ENCODE measurements at regions not wholly inside any gene's neighbourhood (a gene's known extent, or its start where the extent isn't known, plus 50 kb on each side); places are given as distances from the start of the nearest gene placed in this dataset.
"Not testable (repeated sequence)": the region's sequence is repeated elsewhere in the genome, so short reads cannot be mapped to it uniquely, and the experiment has no call there.

GRCh38 chr3:18208856-18209255 is 216.3 kb downstream of the SATB1 start:
- no peak overlapping the region for H3K4me2 ChIP-seq (ENCODE audit: low read length, poor library complexity, severe bottlenecking)
- no peak for DNase-seq
- no peak overlapping the region for H2BK12ac ChIP-seq (ENCODE audit: low read length in 2 of 2)
- no peak overlapping the region for H3K27ac ChIP-seq (ENCODE audit: low read length, poor library complexity, severe bottlenecking)
- H4K91ac ChIP-seq (ENCODE audit: low read length) = no peak overlapping the region
- H3K18ac ChIP-seq (ENCODE audit: low read depth in 1 of 2, low read length in 2 of 2) = no peak overlapping the region
- H3K4me1 ChIP-seq (ENCODE audit: control insufficient read depth, insufficient read depth, low read depth, low read length) = no peaks in the 10 kb centered on the region
- H3K27me3 ChIP-seq (ENCODE audit: control insufficient read depth in 1 of 2, insufficient read depth in 1 of 2, low read length in 2 of 2) = no peaks in the 10 kb centered on the region
- no peak overlapping the region for H2BK5ac ChIP-seq (ENCODE audit: low read depth, low read length, poor library complexity, severe bottlenecking)
- H2BK120ac ChIP-seq (ENCODE audit: low read depth, low read length) = no peak overlapping the region
- 79% methylated on average over 3 of the region's 3 CpGs for WGBS
- no peaks in the 10 kb centered on the region for H3K9me3 ChIP-seq (ENCODE audit: control insufficient read depth, low read length)
- no peaks in the 10 kb centered on the region for H3K36me3 ChIP-seq (ENCODE audit: control insufficient read depth in 1 of 2, insufficient read depth in 2 of 2, low read depth in 1 of 2, low read length in 2 of 2)
- no peak overlapping the region for H3K23ac ChIP-seq (ENCODE audit: low read length in 2 of 2)
- H4K8ac ChIP-seq (ENCODE audit: low read length) = no peak overlapping the region
- H2AFZ ChIP-seq (ENCODE audit: low read depth, low read length) = no peak overlapping the region
- no peak overlapping the region for H3K9ac ChIP-seq (ENCODE audit: low read length)
- no peak overlapping the region for H3K14ac ChIP-seq (ENCODE audit: low read length in 2 of 2)
- H2AK5ac ChIP-seq (ENCODE audit: low read length, severe bottlenecking) = no peak overlapping the region
- H3K4me3 ChIP-seq (ENCODE audit: insufficient read depth in 1 of 2, low read depth in 1 of 2, low read length in 2 of 2) = no peak overlapping the region
- H2BK15ac ChIP-seq (ENCODE audit: low read depth, poor library complexity, severe bottlenecking) = no peak overlapping the region
- H3K79me1 ChIP-seq (replicated peaks; ENCODE audit: low read length, poor library complexity, severe bottlenecking) = no peaks in the 10 kb centered on the region
- no peak overlapping the region for H3K4ac ChIP-seq (ENCODE audit: low read depth in 1 of 2, low read length in 2 of 2)

GRCh38 chr3:18208091-18208490 is 217.0 kb downstream of the SATB1 start:
- 65% methylated on average over 2 of the region's 2 CpGs for WGBS
- Histone ChIP-seq H3K14ac (ENCODE audit: low read length in 2 of 2) (no peak overlapping the region), H3K9me3 (ENCODE audit: control insufficient read depth, low read length) (no peaks in the 10 kb centered on the region), H2AFZ (ENCODE audit: low read depth, low read length) (no peak overlapping the region), H3K4ac (ENCODE audit: low read depth in 1 of 2, low read length in 2 of 2) (no peak overlapping the region), H2BK120ac (ENCODE audit: low read depth, low read length) (no peak overlapping the region), H3K4me2 (ENCODE audit: low read length, poor library complexity, severe bottlenecking) (no peak overlapping the region), H3K27me3 (ENCODE audit: control insufficient read depth in 1 of 2, insufficient read depth in 1 of 2, low read length in 2 of 2) (no peaks in the 10 kb centered on the region), H3K79me1 (replicated peaks; ENCODE audit: low read length, poor library complexity, severe bottlenecking) (no peaks in the 10 kb centered on the region), H4K8ac (ENCODE audit: low read length) (no peak overlapping the region), H3K36me3 (ENCODE audit: control insufficient read depth in 1 of 2, insufficient read depth in 2 of 2, low read depth in 1 of 2, low read length in 2 of 2) (no peaks in the 10 kb centered on the region), H2BK15ac (ENCODE audit: low read depth, poor library complexity, severe bottlenecking) (no peak overlapping the region), H3K18ac (ENCODE audit: low read depth in 1 of 2, low read length in 2 of 2) (no peak overlapping the region), H3K4me3 (ENCODE audit: insufficient read depth in 1 of 2, low read depth in 1 of 2, low read length in 2 of 2) (no peak overlapping the region), H3K23ac (ENCODE audit: low read length in 2 of 2) (no peak overlapping the region), H3K9ac (ENCODE audit: low read length) (no peak overlapping the region), H3K4me1 (ENCODE audit: control insufficient read depth, insufficient read depth, low read depth, low read length) (no peaks in the 10 kb centered on the region), H2BK5ac (ENCODE audit: low read depth, low read length, poor library complexity, severe bottlenecking) (no peak overlapping the region), H4K91ac (ENCODE audit: low read length) (no peak overlapping the region), H2BK12ac (ENCODE audit: low read length in 2 of 2) (no peak overlapping the region), H3K27ac (ENCODE audit: low read length, poor library complexity, severe bottlenecking) (no peak overlapping the region), H2AK5ac (ENCODE audit: low read length, severe bottlenecking) (no peak overlapping the region)
- DNase-seq = no peak

GRCh38 chr3:18207226-18207625 is 217.9 kb downstream of the SATB1 start:
- Histone ChIP-seq H2BK5ac (ENCODE audit: low read depth, low read length, poor library complexity, severe bottlenecking) (no peak overlapping the region), H3K4ac (ENCODE audit: low read depth in 1 of 2, low read length in 2 of 2) (no peak overlapping the region), H4K8ac (ENCODE audit: low read length) (no peak overlapping the region), H3K9ac (ENCODE audit: low read length) (no peak overlapping the region), H3K4me1 (ENCODE audit: control insufficient read depth, insufficient read depth, low read depth, low read length) (no peaks in the 10 kb centered on the region), H3K79me1 (replicated peaks; ENCODE audit: low read length, poor library complexity, severe bottlenecking) (no peaks in the 10 kb centered on the region), H3K4me3 (ENCODE audit: insufficient read depth in 1 of 2, low read depth in 1 of 2, low read length in 2 of 2) (no peak overlapping the region), H4K91ac (ENCODE audit: low read length) (no peak overlapping the region), H3K27ac (ENCODE audit: low read length, poor library complexity, severe bottlenecking) (no peak overlapping the region), H3K18ac (ENCODE audit: low read depth in 1 of 2, low read length in 2 of 2) (no peak overlapping the region), H3K4me2 (ENCODE audit: low read length, poor library complexity, severe bottlenecking) (no peak overlapping the region), H2BK120ac (ENCODE audit: low read depth, low read length) (no peak overlapping the region), H2BK12ac (ENCODE audit: low read length in 2 of 2) (no peak overlapping the region), H2AFZ (ENCODE audit: low read depth, low read length) (no peak overlapping the region), H3K36me3 (ENCODE audit: control insufficient read depth in 1 of 2, insufficient read depth in 2 of 2, low read depth in 1 of 2, low read length in 2 of 2) (no peaks in the 10 kb centered on the region), H3K9me3 (ENCODE audit: control insufficient read depth, low read length) (no peaks in the 10 kb centered on the region), H3K14ac (ENCODE audit: low read length in 2 of 2) (no peak overlapping the region), H3K23ac (ENCODE audit: low read length in 2 of 2) (no peak overlapping the region), H2AK5ac (ENCODE audit: low read length, severe bottlenecking) (no peak overlapping the region), H2BK15ac (ENCODE audit: low read depth, poor library complexity, severe bottlenecking) (no peak overlapping the region), H3K27me3 (ENCODE audit: control insufficient read depth in 1 of 2, insufficient read depth in 1 of 2, low read length in 2 of 2) (no peaks in the 10 kb centered on the region)
- WGBS = 97% methylated on average over 3 of the region's 3 CpGs
- DNase-seq = no peak

GRCh38 chr3:18205701-18206100 is 219.4 kb downstream of the SATB1 start:
- H3K9me3 ChIP-seq (ENCODE audit: control insufficient read depth, low read length); H2BK5ac ChIP-seq (ENCODE audit: low read depth, low read length, poor library complexity, severe bottlenecking); H2BK12ac ChIP-seq (ENCODE audit: low read length in 2 of 2); H3K27ac ChIP-seq (ENCODE audit: low read length, poor library complexity, severe bottlenecking); H4K8ac ChIP-seq (ENCODE audit: low read length); H2BK120ac ChIP-seq (ENCODE audit: low read depth, low read length); H3K4me2 ChIP-seq (ENCODE audit: low read length, poor library complexity, severe bottlenecking); H3K23ac ChIP-seq (ENCODE audit: low read length in 2 of 2); H3K36me3 ChIP-seq (ENCODE audit: control insufficient read depth in 1 of 2, insufficient read depth in 2 of 2, low read depth in 1 of 2, low read length in 2 of 2); DNase-seq; H2BK15ac ChIP-seq (ENCODE audit: low read depth, poor library complexity, severe bottlenecking); H3K4me1 ChIP-seq (ENCODE audit: control insufficient read depth, insufficient read depth, low read depth, low read length); H3K79me1 ChIP-seq (replicated peaks; ENCODE audit: low read length, poor library complexity, severe bottlenecking); H3K4ac ChIP-seq (ENCODE audit: low read depth in 1 of 2, low read length in 2 of 2); H3K14ac ChIP-seq (ENCODE audit: low read length in 2 of 2); H3K18ac ChIP-seq (ENCODE audit: low read depth in 1 of 2, low read length in 2 of 2); H2AK5ac ChIP-seq (ENCODE audit: low read length, severe bottlenecking); H3K9ac ChIP-seq (ENCODE audit: low read length); H4K91ac ChIP-seq (ENCODE audit: low read length); H3K4me3 ChIP-seq (ENCODE audit: insufficient read depth in 1 of 2, low read depth in 1 of 2, low read length in 2 of 2); H2AFZ ChIP-seq (ENCODE audit: low read depth, low read length); H3K27me3 ChIP-seq (ENCODE audit: control insufficient read depth in 1 of 2, insufficient read depth in 1 of 2, low read length in 2 of 2): not testable (repeated sequence)
- 86% methylated on average over 7 of the region's 9 CpGs for WGBS

All from mesenchymal stem cell (in vitro differentiated cells and primary cell).